Mesenchymal stem cell (in vitro differentiated cells and primary cell): ENCODE measurements at regions not wholly inside any gene's neighbourhood (a gene's known extent, or its start where the extent isn't known, plus 50 kb on each side); places are given as distances from the start of the nearest gene placed in this dataset.

Experiments
- DNase-seq: peaks from one replicate; pipeline ENCODE4 v3.0.0-alpha.2; 2013
- H2AFZ ChIP-seq: one replicate; pipeline ENCODE4 v1.6.1; 2013; ENCODE audit warnings: low read depth, mild to moderate bottlenecking, control low read depth, inconsistent platforms, low read length, moderate library complexity
- H2AK5ac ChIP-seq: 2 replicates; pipeline ENCODE4 v1.6.1; 2013; ENCODE audit warnings: low read length, moderate library complexity, mild to moderate bottlenecking, inconsistent platforms; ENCODE audit not compliant: severe bottlenecking
- H2BK120ac ChIP-seq: one replicate; pipeline ENCODE4 v1.6.1; 2013; ENCODE audit warnings: low read depth, mild to moderate bottlenecking, inconsistent platforms, low read length, moderate library complexity
- H2BK12ac ChIP-seq, 2 experiments: one replicate each; pipeline ENCODE4 v1.6.1; 2013; ENCODE audit warnings: inconsistent platforms in 2 of 2, low read length in 2 of 2, mild to moderate bottlenecking in 2 of 2, moderate library complexity in 2 of 2, control low read depth in 1 of 2
- H2BK15ac ChIP-seq: one replicate; pipeline ENCODE4 v1.6.1; 2013; ENCODE audit warnings: mild to moderate bottlenecking, low read depth, inconsistent platforms; ENCODE audit not compliant: poor library complexity, severe bottlenecking
- H2BK5ac ChIP-seq: 2 replicates; pipeline ENCODE4 v1.6.1; 2013; ENCODE audit warnings: low read depth, mild to moderate bottlenecking, low read length, control low read depth, inconsistent platforms; ENCODE audit not compliant: poor library complexity, severe bottlenecking
- H3K14ac ChIP-seq, 2 experiments: one replicate each; pipeline ENCODE4 v1.6.1; 2013; ENCODE audit warnings: inconsistent platforms in 2 of 2, low read length in 2 of 2, control low read depth in 1 of 2, mild to moderate bottlenecking in 1 of 2, moderate library complexity in 1 of 2
- H3K18ac ChIP-seq, 2 experiments: one replicate each; pipeline ENCODE4 v1.6.1; 2013; ENCODE audit warnings: inconsistent platforms in 2 of 2, low read length in 2 of 2, control low read depth in 1 of 2, low read depth in 1 of 2, mild to moderate bottlenecking in 1 of 2
- H3K23ac ChIP-seq, 2 experiments: one replicate each; pipeline ENCODE4 v1.6.1; 2013; ENCODE audit warnings: inconsistent platforms in 2 of 2, low read length in 2 of 2, mild to moderate bottlenecking in 2 of 2, moderate library complexity in 2 of 2, control low read depth in 1 of 2
- H3K27ac ChIP-seq: 2 replicates; pipeline ENCODE4 v1.5.1; 2013; ENCODE audit warnings: mild to moderate bottlenecking, moderate library complexity, low read length, control low read depth, inconsistent platforms; ENCODE audit not compliant: poor library complexity, severe bottlenecking
- H3K27me3 ChIP-seq, 2 experiments: 2 replicates each; pipeline versions ENCODE4 v1.6.1 to v1.7.0; 2013; ENCODE audit warnings: low read length in 2 of 2, mild to moderate bottlenecking in 2 of 2, moderate library complexity in 2 of 2, control low read depth in 1 of 2, inconsistent platforms in 1 of 2; ENCODE audit not compliant: control insufficient read depth in 1 of 2, insufficient read depth in 1 of 2
- H3K36me3 ChIP-seq, 2 experiments: 2 replicates each; pipeline versions ENCODE4 v1.6.1 to v1.7.0; 2013; ENCODE audit warnings: low read length in 2 of 2, control low read depth in 1 of 2, inconsistent platforms in 1 of 2, low read depth in 1 of 2, mild to moderate bottlenecking in 1 of 2; ENCODE audit not compliant: insufficient read depth in 2 of 2, control insufficient read depth in 1 of 2
- H3K4ac ChIP-seq, 2 experiments: one replicate each; pipeline ENCODE4 v1.6.1; 2013; ENCODE audit warnings: inconsistent platforms in 2 of 2, low read length in 2 of 2, mild to moderate bottlenecking in 2 of 2, moderate library complexity in 2 of 2, control low read depth in 1 of 2, low read depth in 1 of 2
- H3K4me1 ChIP-seq: 2 replicates; pipeline ENCODE4 v1.6.1; 2013; ENCODE audit warnings: low read depth, low read length, control low read depth; ENCODE audit not compliant: control insufficient read depth, insufficient read depth
- H3K4me2 ChIP-seq: 2 replicates; pipeline ENCODE4 v1.6.1; 2013; ENCODE audit warnings: low read length, mild to moderate bottlenecking, inconsistent platforms; ENCODE audit not compliant: poor library complexity, severe bottlenecking
- H3K4me3 ChIP-seq, 2 experiments: 2 replicates each; pipeline versions ENCODE4 v1.5.1 to v1.7.0; 2013; ENCODE audit warnings: low read length in 2 of 2, mild to moderate bottlenecking in 2 of 2, control low read depth in 1 of 2, low read depth in 1 of 2; ENCODE audit not compliant: insufficient read depth in 1 of 2
- H3K79me1 ChIP-seq: replicated peaks from 2 replicates; pipeline ENCODE4 v1.6.1; 2013; ENCODE audit warnings: mild to moderate bottlenecking, control low read depth, low read length, inconsistent platforms; ENCODE audit not compliant: poor library complexity, severe bottlenecking
- H3K9ac ChIP-seq: 2 replicates; pipeline ENCODE4 v1.7.0; 2013; ENCODE audit warnings: mild to moderate bottlenecking, low read length, moderate library complexity
- H3K9me3 ChIP-seq: 2 replicates; pipeline ENCODE4 v1.7.0; 2013; ENCODE audit warnings: mild to moderate bottlenecking, low read length; ENCODE audit not compliant: control insufficient read depth
- H4K8ac ChIP-seq: one replicate; pipeline ENCODE4 v1.6.1; 2013; ENCODE audit warnings: inconsistent platforms, mild to moderate bottlenecking, low read length, moderate library complexity
- H4K91ac ChIP-seq: one replicate; pipeline ENCODE4 v1.6.1; 2013; ENCODE audit warnings: mild to moderate bottlenecking, low read length, inconsistent platforms
- WGBS: methylation state at CpG from one replicate; pipeline ENCODE4 v1.1.7; 2013; ENCODE audit warnings: mixed read lengths; 5-methylcytosine and 5-hydroxymethylcytosine counted together

- Histone ChIP-seq H2BK12ac (no peak overlapping the region), H3K79me1 (no peaks in the 10 kb centered on the region), H3K4me1 (no peaks in the 10 kb centered on the region), H3K14ac (no peak overlapping the region), H3K27me3 (no peaks in the 10 kb centered on the region), H3K4ac (no peak overlapping the region), H3K9me3 (no peaks in the 10 kb centered on the region), H3K36me3 (no peaks in the 10 kb centered on the region), H2BK120ac (no peak overlapping the region), H3K23ac (no peak overlapping the region), H4K8ac (no peak overlapping the region), H3K18ac (no peak overlapping the region), H4K91ac (no peak overlapping the region), H3K27ac (no peak overlapping the region), H3K4me2 (no peak overlapping the region), H3K9ac (no peak overlapping the region), H2BK5ac (no peak overlapping the region), H2BK15ac (no peak overlapping the region), H3K4me3 (no peak overlapping the region), H2AFZ (no peak overlapping the region), H2AK5ac (no peak overlapping the region)
- DNase-seq: no peak
- WGBS: 62% methylated on average over 4 of the region's 4 CpGs
Observed at GRCh38 chr2:175626796-175627195, 375.3 kb downstream of the LNPK start.

- 78% methylated on average over 4 of the region's 5 CpGs for WGBS
- H3K79me1 ChIP-seq: no peaks in the 10 kb centered on the region
- no peaks in the 10 kb centered on the region for H3K27me3 ChIP-seq
- no peak overlapping the region for H3K18ac ChIP-seq
- H2BK12ac ChIP-seq: no peak overlapping the region
- H3K9ac ChIP-seq: no peak overlapping the region
- H2BK15ac ChIP-seq: no peak overlapping the region
- no peak for DNase-seq
- H3K4me2 ChIP-seq: no peak overlapping the region
- no peak overlapping the region for H3K4me3 ChIP-seq
- H2BK120ac ChIP-seq: no peak overlapping the region
- H2AFZ ChIP-seq: no peak overlapping the region
- H2AK5ac ChIP-seq: no peak overlapping the region
- H4K91ac ChIP-seq: no peak overlapping the region
- no peak overlapping the region for H3K14ac ChIP-seq
- H3K4me1 ChIP-seq: no peaks in the 10 kb centered on the region
- no peak overlapping the region for H4K8ac ChIP-seq
- H3K9me3 ChIP-seq: no peaks in the 10 kb centered on the region
- H3K23ac ChIP-seq: no peak overlapping the region
- no peak overlapping the region for H2BK5ac ChIP-seq
- no peaks in the 10 kb centered on the region for H3K36me3 ChIP-seq
- H3K27ac ChIP-seq: no peak overlapping the region
- no peak overlapping the region for H3K4ac ChIP-seq
Observed at GRCh38 chr2:175624785-175625184, 377.3 kb downstream of the LNPK start.

GRCh38 chr2:175624211-175624761, 377.8 kb downstream of the LNPK start:
- no peak overlapping the region for H2AFZ ChIP-seq
- no peak overlapping the region for H4K8ac ChIP-seq
- no peak overlapping the region for H2BK12ac ChIP-seq
- no peak overlapping the region for H3K9ac ChIP-seq
- H3K4ac ChIP-seq: no peak overlapping the region
- H2AK5ac ChIP-seq: no peak overlapping the region
- H3K4me2 ChIP-seq: no peak overlapping the region
- no peak overlapping the region for H2BK5ac ChIP-seq
- H3K27ac ChIP-seq: no peak overlapping the region
- no peaks in the 10 kb centered on the region for H3K9me3 ChIP-seq
- no peaks in the 10 kb centered on the region for H3K36me3 ChIP-seq
- DNase-seq: no peak
- H3K4me3 ChIP-seq: no peak overlapping the region
- no peak overlapping the region for H3K23ac ChIP-seq
- no peak overlapping the region for H3K14ac ChIP-seq
- no peak overlapping the region for H3K18ac ChIP-seq
- no peak overlapping the region for H2BK15ac ChIP-seq
- no peaks in the 10 kb centered on the region for H3K79me1 ChIP-seq
- no peak overlapping the region for H4K91ac ChIP-seq
- H2BK120ac ChIP-seq: no peak overlapping the region
- no peaks in the 10 kb centered on the region for H3K4me1 ChIP-seq
- H3K27me3 ChIP-seq: no peaks in the 10 kb centered on the region

GRCh38 chr2:175621821-175622220, 380.2 kb downstream of the LNPK start:
- DNase-seq: no peak
- no peak overlapping the region for H2BK5ac ChIP-seq
- no peak overlapping the region for H4K91ac ChIP-seq
- H3K27me3 ChIP-seq: no peaks in the 10 kb centered on the region
- no peak overlapping the region for H2BK12ac ChIP-seq
- H2AK5ac ChIP-seq: no peak overlapping the region
- no peak overlapping the region for H3K4ac ChIP-seq
- H3K4me2 ChIP-seq: no peak overlapping the region
- H3K4me1 ChIP-seq: no peaks in the 10 kb centered on the region
- H2AFZ ChIP-seq: no peak overlapping the region
- H3K9me3 ChIP-seq: no peaks in the 10 kb centered on the region
- no peak overlapping the region for H2BK120ac ChIP-seq
- no peaks in the 10 kb centered on the region for H3K79me1 ChIP-seq
- WGBS: 76% methylated on average over 2 of the region's 2 CpGs
- no peaks in the 10 kb centered on the region for H3K36me3 ChIP-seq
- H3K27ac ChIP-seq: no peak overlapping the region
- no peak overlapping the region for H3K4me3 ChIP-seq
- no peak overlapping the region for H3K9ac ChIP-seq
- no peak overlapping the region for H4K8ac ChIP-seq
- no peak overlapping the region for H2BK15ac ChIP-seq
- H3K18ac ChIP-seq: no peak overlapping the region
- no peak overlapping the region for H3K14ac ChIP-seq
- H3K23ac ChIP-seq: no peak overlapping the region
